Body of pancreas (tissue), 4 donors: ENCODE measurements at regions not wholly inside any gene's neighbourhood (a gene's known extent, or its start where the extent isn't known, plus 50 kb on each side); places are given as distances from the start of the nearest gene placed in this dataset.

ENCODE experiments used
- ATAC-seq: fragments of 150-250 bp; one replicate; pipeline ENCODE4 v1.9.1; 2016
- DNase-seq, 4 donors: peaks; one replicate each; pipeline ENCODE4 v3.0.0-alpha.2; 2019
- H3K27ac ChIP-seq, 4 donors: fragments of 200-600 bp; sonication (generic); 1 replicate in 3 of 4; 2 replicates in 1 of 4; pipeline versions ENCODE4 v1.5.1 to v1.6.1; 2016 to 2019; ENCODE audit warnings: mild to moderate bottlenecking in 1 of 4, mixed read lengths in 1 of 4, moderate library complexity in 1 of 4
- H3K27me3 ChIP-seq, 2 donors: fragments of 200-600 bp; sonication (generic); one replicate each; pipeline ENCODE4 v1.6.0; 2016; ENCODE audit warnings: mild to moderate bottlenecking in 1 of 2
- H3K36me3 ChIP-seq, 2 donors: fragments of 200-600 bp; sonication (generic); replicated peaks in 1 of 2; 2 replicates each; pipeline ENCODE4 v1.5.1; 2016; ENCODE audit warnings: low read depth in 2 of 2; ENCODE audit not compliant: insufficient read depth in 1 of 2
- H3K4me1 ChIP-seq: fragments of 200-600 bp; sonication (generic); one replicate; pipeline ENCODE4 v1.6.0; 2016
- H3K4me3 ChIP-seq, 2 donors: fragments of 200-600 bp; sonication (generic); 1 replicate in 1 of 2; 2 replicates in 1 of 2; pipeline ENCODE4 v1.5.1; 2016 to 2019
- H3K9me3 ChIP-seq, 3 donors: fragments of 200-600 bp; sonication (generic); 1 replicate in 2 of 3; 2 replicates in 1 of 3; pipeline ENCODE4 v1.5.1; 2016
- CTCF ChIP-seq, 7 experiments: fragments of 450-650 bp in 4 of 7; fragments of 200-600 bp in 3 of 7; sonication (generic) in 3 of 7; IDR thresholded peaks; one replicate each; pipeline ENCODE4 v1.5.1; 2016 to 2019; ENCODE audit warnings: antibody characterized with exemption in 7 of 7
- POLR2A ChIP-seq, 3 donors: fragments of 450-650 bp; IDR thresholded peaks; one replicate each; pipeline ENCODE4 v1.6.1; 2016; ENCODE audit warnings: antibody characterized with exemption in 3 of 3, mild to moderate bottlenecking in 2 of 3
- WGBS, 2 donors: methylation state at CpG; one replicate each; pipeline ENCODE4 v1.1.5; 2017; 5-methylcytosine and 5-hydroxymethylcytosine counted together
- intact Hi-C: fragments of 100-400 bp; cut with DNase I; formaldehyde crosslinking; loops from one replicate; pipeline ENCODE4 v1.15.1; 2023

- Histone ChIP-seq H3K36me3 (no peaks in the 10 kb centered on the region), H3K4me1 (no peaks in the 10 kb centered on the region), H3K4me3 (no peak overlapping the region), H3K9me3 (no peaks in the 10 kb centered on the region), H3K27ac (no peak overlapping the region), H3K27me3 (no peaks in the 10 kb centered on the region)
- intact Hi-C loops: no loop called here
- TF ChIP-seq POLR2A (IDR thresholded peaks at IDR 0.05): no peak
- TF ChIP-seq CTCF (IDR thresholded peaks at IDR 0.05): no peak
- ATAC-seq (no peak), DNase-seq (no peak)
- 79% methylated on average over 1 of the region's 1 CpG for WGBS, 2 donors
These were observed 162.0 kb downstream of the IQUB start for GRCh38 chr7:123372368-123372767.

- ATAC-seq: peak; percentile 89
- TF ChIP-seq CTCF (IDR thresholded peaks at IDR 0.05) (peak; percentile 63 to 84 (median 80)), POLR2A (IDR thresholded peaks at IDR 0.05) (no peak)
These were observed 166.8 kb downstream of the IQUB start for GRCh38 chr7:123367484-123368122.

GRCh38 chr7:123367031-123367430, 167.3 kb upstream of the SLC13A1 start:
- Histone ChIP-seq H3K27me3 (no peaks in the 10 kb centered on the region), H3K9me3 (no peaks in the 10 kb centered on the region), H3K4me1 (no peaks in the 10 kb centered on the region), H3K36me3 (no peaks in the 10 kb centered on the region), H3K27ac (no peak overlapping the region), H3K4me3 (no peak overlapping the region)
- no peak for ATAC-seq
- 49% methylated on average over 4 of the region's 4 CpGs for WGBS, 2 donors
- TF ChIP-seq CTCF (IDR thresholded peaks at IDR 0.05) (no peak), POLR2A (IDR thresholded peaks at IDR 0.05) (no peak)
- intact Hi-C loops: no loop called here
- DNase-seq: peak in 1 of 4 donors; percentile 13

More at GRCh38 chr7:123367484-123368122, 166.8 kb downstream of the IQUB start:
- peak; percentile 32 to 50 (median 43) for DNase-seq
- Histone ChIP-seq H3K9me3 (no peaks in the 10 kb centered on the region), H3K4me3 (no peak overlapping the region), H3K27me3 (no peaks in the 10 kb centered on the region), H3K36me3 (no peaks in the 10 kb centered on the region), H3K4me1 (no peaks in the 10 kb centered on the region), H3K27ac (no peak overlapping the region)
- 32% methylated on average over 5 of the region's 5 CpGs for WGBS, 2 donors
- intact Hi-C loops: no loop called here

GRCh38 chr7:123366626-123367025, 166.9 kb upstream of the SLC13A1 start:
- ATAC-seq (no peak), DNase-seq (no peak)
- no peak overlapping the region for H3K27ac ChIP-seq
- H3K27me3 ChIP-seq: no peaks in the 10 kb centered on the region
- no peaks in the 10 kb centered on the region for H3K36me3 ChIP-seq
- no peaks in the 10 kb centered on the region for H3K9me3 ChIP-seq
- H3K4me3 ChIP-seq: no peak overlapping the region
- intact Hi-C loops: no loop called here
- TF ChIP-seq CTCF (IDR thresholded peaks at IDR 0.05) (no peak), POLR2A (IDR thresholded peaks at IDR 0.05) (no peak)
- no peaks in the 10 kb centered on the region for H3K4me1 ChIP-seq

GRCh38 chr7:123360631-123361030, 160.9 kb upstream of the SLC13A1 start:
- H3K27ac ChIP-seq: no peak overlapping the region
- H3K36me3 ChIP-seq: no peaks in the 10 kb centered on the region
- H3K27me3 ChIP-seq: no peaks in the 10 kb centered on the region
- TF ChIP-seq POLR2A (IDR thresholded peaks at IDR 0.05): no peak
- no peak for TF ChIP-seq CTCF (IDR thresholded peaks at IDR 0.05)
- no peaks in the 10 kb centered on the region for H3K9me3 ChIP-seq
- no peak overlapping the region for H3K4me3 ChIP-seq
- ATAC-seq: no peak
- no peak for DNase-seq
- 18 to 30% methylated on average over 2 of the region's 2 CpGs for WGBS, 2 donors
- intact Hi-C loops: no loop called here
- H3K4me1 ChIP-seq: no peaks in the 10 kb centered on the region
